HFFc6 (cell line): ENCODE measurements at regions not wholly inside any gene's neighbourhood (a gene's known extent, or its start where the extent isn't known, plus 50 kb on each side); places are given as distances from the start of the nearest gene placed in this dataset.

Experiments used
- DNase-seq: peaks from one replicate; pipeline ENCODE4 v3.0.0-alpha.2; 2018
- H3K27ac Mint-ChIP-seq: 2 replicates; pipeline ENCODE4 v1.8.0; 2020; ENCODE audit warnings: mild to moderate bottlenecking, mixed read lengths
- H3K27me3 Mint-ChIP-seq: 2 replicates; pipeline ENCODE4 v1.8.0; 2021; ENCODE audit warnings: mild to moderate bottlenecking, moderate library complexity, mixed read lengths; ENCODE audit not compliant: insufficient read depth
- H3K36me3 Mint-ChIP-seq: 2 replicates; pipeline ENCODE4 v1.8.0; 2021; ENCODE audit warnings: low read depth, mixed read lengths
- H3K4me1 Mint-ChIP-seq: 2 replicates; pipeline ENCODE4 v1.8.0; 2020; ENCODE audit warnings: low read depth, mixed read lengths
- H3K4me3 Mint-ChIP-seq: 2 replicates; pipeline ENCODE4 v1.8.0; 2020; ENCODE audit warnings: mild to moderate bottlenecking, moderate library complexity, mixed read lengths
- H3K9me3 Mint-ChIP-seq: 2 replicates; pipeline ENCODE4 v1.8.0; 2020; ENCODE audit warnings: mild to moderate bottlenecking, mixed read lengths
- TF ChIP-seq, protein P1 (sequence below): fragments of 200-600 bp; sonication (generic); IDR thresholded peaks from 2 replicates; pipeline ENCODE4 v1.5.0; 2021; ENCODE audit warnings: antibody characterized with exemption, mild to moderate bottlenecking

DNA sequence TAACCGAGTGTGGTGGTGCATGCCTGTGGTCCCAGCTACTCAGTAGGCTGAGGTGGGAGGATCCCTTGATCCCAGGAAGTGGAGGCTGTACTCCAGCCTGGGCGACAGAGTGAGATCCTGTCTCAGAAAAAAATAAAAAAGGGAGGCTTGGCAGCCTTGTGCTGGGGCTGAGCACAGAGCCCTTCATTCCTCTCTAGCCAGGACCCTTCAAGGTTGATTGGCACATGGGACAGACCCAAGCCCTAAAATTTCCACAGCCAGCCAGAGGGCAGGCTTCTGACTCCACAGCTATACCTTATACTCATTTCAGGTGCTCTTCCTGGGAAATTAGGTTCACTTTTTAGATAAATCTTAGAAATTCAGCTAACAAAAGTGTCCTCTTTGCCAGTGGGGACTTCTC lies 553.0 kb upstream of the CPEB2 start:
- no peak for DNase-seq
- no peak overlapping the region for H3K4me3 Mint-ChIP-seq
- H3K27ac Mint-ChIP-seq: no peak overlapping the region
- no peaks in the 10 kb centered on the region for H3K4me1 Mint-ChIP-seq
- TF ChIP-seq, protein P1, sequence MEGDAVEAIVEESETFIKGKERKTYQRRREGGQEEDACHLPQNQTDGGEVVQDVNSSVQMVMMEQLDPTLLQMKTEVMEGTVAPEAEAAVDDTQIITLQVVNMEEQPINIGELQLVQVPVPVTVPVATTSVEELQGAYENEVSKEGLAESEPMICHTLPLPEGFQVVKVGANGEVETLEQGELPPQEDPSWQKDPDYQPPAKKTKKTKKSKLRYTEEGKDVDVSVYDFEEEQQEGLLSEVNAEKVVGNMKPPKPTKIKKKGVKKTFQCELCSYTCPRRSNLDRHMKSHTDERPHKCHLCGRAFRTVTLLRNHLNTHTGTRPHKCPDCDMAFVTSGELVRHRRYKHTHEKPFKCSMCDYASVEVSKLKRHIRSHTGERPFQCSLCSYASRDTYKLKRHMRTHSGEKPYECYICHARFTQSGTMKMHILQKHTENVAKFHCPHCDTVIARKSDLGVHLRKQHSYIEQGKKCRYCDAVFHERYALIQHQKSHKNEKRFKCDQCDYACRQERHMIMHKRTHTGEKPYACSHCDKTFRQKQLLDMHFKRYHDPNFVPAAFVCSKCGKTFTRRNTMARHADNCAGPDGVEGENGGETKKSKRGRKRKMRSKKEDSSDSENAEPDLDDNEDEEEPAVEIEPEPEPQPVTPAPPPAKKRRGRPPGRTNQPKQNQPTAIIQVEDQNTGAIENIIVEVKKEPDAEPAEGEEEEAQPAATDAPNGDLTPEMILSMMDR: no peak
- H3K27me3 Mint-ChIP-seq: peaks cover 6% of the 10 kb centered on the region; the same call in 1 of the 2 replicates
- no peaks in the 10 kb centered on the region for H3K9me3 Mint-ChIP-seq
- no peaks in the 10 kb centered on the region for H3K36me3 Mint-ChIP-seq

DNA sequence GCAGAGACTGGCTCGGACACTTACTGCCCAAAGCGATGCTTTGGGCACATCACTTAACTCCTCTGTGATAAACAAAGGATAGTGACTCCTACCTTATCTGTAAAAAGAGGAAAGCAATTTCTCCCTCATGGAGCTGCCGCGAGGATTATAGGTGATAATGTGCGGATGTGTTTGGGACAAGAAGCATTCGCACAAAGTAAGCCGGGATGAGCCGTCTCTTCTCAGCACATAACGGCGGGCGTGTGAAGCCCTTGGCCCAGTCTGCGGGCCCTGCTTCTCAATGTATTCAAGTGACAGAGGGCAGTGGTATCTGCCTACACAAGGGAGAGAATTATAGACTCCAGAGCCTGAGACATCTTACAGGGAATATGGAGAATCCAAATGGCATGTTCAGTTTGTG lies 550.3 kb upstream of the CPEB2 start:
- DNase-seq: no peak
- Mint-ChIP-seq H3K4me3 (no peak overlapping the region), H3K4me1 (no peaks in the 10 kb centered on the region), H3K27ac (no peak overlapping the region), H3K27me3 (peaks cover 6% of the 10 kb centered on the region; the same call in 1 of the 2 replicates), H3K36me3 (no peaks in the 10 kb centered on the region), H3K9me3 (no peaks in the 10 kb centered on the region)
- TF ChIP-seq, protein P1: no peak

DNA sequence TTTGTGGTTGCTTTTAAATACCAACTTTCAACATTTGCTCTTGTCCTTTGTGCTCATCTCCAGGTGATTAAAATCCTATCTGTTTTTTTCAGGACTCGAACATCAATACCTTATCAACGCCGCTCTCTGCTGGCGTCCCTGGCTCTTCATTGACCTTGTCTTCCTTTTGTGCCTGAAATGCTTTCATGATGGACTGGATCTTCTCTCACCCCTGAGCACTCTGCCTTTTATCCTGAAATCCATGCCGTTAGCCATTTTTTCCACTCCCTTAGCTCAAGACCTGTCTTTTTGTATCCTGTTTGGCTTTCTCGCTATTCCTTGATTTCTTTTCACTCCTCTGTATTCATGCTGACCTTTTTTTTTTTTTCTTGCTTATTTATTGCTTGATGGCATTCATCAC lies 549.5 kb upstream of the CPEB2 start:
- no peaks in the 10 kb centered on the region for H3K36me3 Mint-ChIP-seq
- no peak overlapping the region for H3K27ac Mint-ChIP-seq
- no peak for DNase-seq
- TF ChIP-seq, protein P1: no peak
- no peaks in the 10 kb centered on the region for H3K4me1 Mint-ChIP-seq
- H3K9me3 Mint-ChIP-seq: no peaks in the 10 kb centered on the region
- H3K27me3 Mint-ChIP-seq: peaks cover 6% of the 10 kb centered on the region; the same call in 1 of the 2 replicates
- H3K4me3 Mint-ChIP-seq: no peak overlapping the region

DNA sequence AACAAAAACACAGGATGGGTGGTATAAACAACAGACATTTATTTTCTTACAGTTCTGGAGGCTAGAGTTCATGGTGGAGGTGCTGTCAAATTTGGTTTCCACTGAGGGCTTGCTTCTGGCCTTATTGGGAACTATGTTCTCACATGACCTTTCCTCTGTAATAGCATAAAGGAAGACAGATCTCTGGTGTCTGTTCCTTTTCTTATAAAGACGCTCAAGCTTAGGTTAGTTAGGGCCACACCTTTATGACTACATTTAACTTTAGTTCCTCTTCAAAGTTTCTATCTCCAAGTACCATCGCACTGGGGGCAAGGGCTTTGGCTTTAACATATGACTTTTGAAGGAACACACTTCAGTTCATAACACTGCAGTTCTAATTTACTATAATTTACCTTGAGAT lies 543.8 kb upstream of the CPEB2 start:
- no peaks in the 10 kb centered on the region; the same call in 1 of the 2 replicates for H3K27me3 Mint-ChIP-seq
- H3K4me1 Mint-ChIP-seq: no peaks in the 10 kb centered on the region
- no peaks in the 10 kb centered on the region for H3K9me3 Mint-ChIP-seq
- no peak for DNase-seq
- H3K27ac Mint-ChIP-seq: no peak overlapping the region
- H3K36me3 Mint-ChIP-seq: no peaks in the 10 kb centered on the region
- H3K4me3 Mint-ChIP-seq: no peak overlapping the region
- TF ChIP-seq, protein P1: no peak

DNA sequence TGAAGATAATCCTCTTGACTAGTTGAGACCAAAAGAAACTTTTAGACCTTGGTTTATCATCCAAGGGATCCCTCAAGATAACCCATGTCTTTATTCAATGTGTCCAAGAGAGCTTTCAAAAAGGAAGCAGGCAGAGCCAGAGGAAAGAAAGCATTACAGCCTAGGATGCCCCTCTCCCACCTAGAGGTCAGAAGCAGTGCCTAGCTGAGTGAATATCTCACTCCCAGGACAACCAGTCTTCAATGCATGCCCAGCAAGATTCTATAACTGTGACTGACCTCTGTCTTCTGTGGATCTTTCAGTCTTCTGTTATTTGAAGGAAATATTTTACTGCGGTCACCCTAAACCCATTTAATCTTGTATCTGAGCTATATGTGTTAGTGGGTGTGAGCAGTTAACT lies 537.2 kb upstream of the CPEB2 start:
- no peak overlapping the region for H3K27ac Mint-ChIP-seq
- TF ChIP-seq, protein P1: no peak
- H3K36me3 Mint-ChIP-seq: no peaks in the 10 kb centered on the region
- H3K4me1 Mint-ChIP-seq: no peaks in the 10 kb centered on the region
- DNase-seq: no peak
- H3K27me3 Mint-ChIP-seq: no peaks in the 10 kb centered on the region; the same call in none of the 2 replicates
- no peaks in the 10 kb centered on the region for H3K9me3 Mint-ChIP-seq
- no peak overlapping the region for H3K4me3 Mint-ChIP-seq

DNA sequence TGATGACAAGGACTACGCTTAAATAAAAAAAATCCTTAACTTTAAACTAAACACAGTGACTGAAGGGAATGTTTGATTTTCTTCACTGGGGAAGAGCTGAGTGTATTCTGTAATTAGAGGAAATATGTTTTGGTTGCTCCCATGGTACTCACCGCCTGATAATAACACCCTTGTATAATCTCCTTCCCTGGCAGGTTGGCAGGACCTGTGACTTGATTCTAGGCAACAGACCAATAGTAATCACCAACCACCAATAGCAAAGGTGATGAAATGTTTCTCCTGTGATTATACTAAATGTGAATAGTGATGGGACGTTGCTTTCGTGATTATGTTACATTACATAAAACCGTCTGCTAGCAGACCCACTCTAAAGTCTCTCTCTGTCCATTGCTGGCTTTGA lies 536.8 kb upstream of the CPEB2 start:
- TF ChIP-seq, protein P1: no peak
- H3K4me3 Mint-ChIP-seq: no peak overlapping the region
- no peaks in the 10 kb centered on the region; the same call in none of the 2 replicates for H3K27me3 Mint-ChIP-seq
- H3K9me3 Mint-ChIP-seq: no peaks in the 10 kb centered on the region
- no peak for DNase-seq
- no peaks in the 10 kb centered on the region for H3K4me1 Mint-ChIP-seq
- no peaks in the 10 kb centered on the region for H3K36me3 Mint-ChIP-seq
- H3K27ac Mint-ChIP-seq: no peak overlapping the region
